K562 (cell line): ENCODE measurements at regions not wholly inside any gene's neighbourhood (a gene's known extent, or its start where the extent isn't known, plus 50 kb on each side); places are given as distances from the start of the nearest gene placed in this dataset.

ENCODE experiments used
- ATAC-seq: fragments of 200-7000 bp; cut with Tn5 transposase; 3 replicates; pipeline ENCODE4 v1.9.1; 2020; ENCODE audit warnings: moderate library complexity
- BruUV-seq: library from RNA; stranded (reverse); fragments of 400-500 nt; replicated peaks from 2 replicates; lab custom pipeline; 2021; lab: Mats Ljungman, UMichigan
- CTCF ChIA-PET: fragments of 300-600 bp; formaldehyde crosslinking; extraction: SDS; loops from one replicate; lab custom pipeline; 2021; ENCODE audit warnings: low intra/inter-chr PET ratio; lab: Yijun Ruan, JAX
- POLR2A ChIA-PET: fragments of 300-600, 350-650 bp; sonication (Branson Sonifier 250); formaldehyde crosslinking; extraction: SDS; loops from one replicate; lab custom pipeline; 2021; ENCODE audit warnings: antibody characterized with exemption, inconsistent platforms; lab: Yijun Ruan, JAX
- DNase-seq, 4 experiments: peaks; one replicate each; pipeline versions ENCODE4 v3.0.0 to v3.0.0-alpha.2; 2011 to 2018; ENCODE audit warnings: low spot score in 3 of 4, mixed read lengths in 3 of 4; ENCODE audit errors: extremely low read depth in 1 of 4
- FAIRE-seq: peaks from 2 replicates; lab custom pipeline; 2011; peaks lifted over from hg19 to GRCh38; lab: Jason Lieb, UNC
- H2AFZ ChIP-seq: 2 replicates; pipeline ENCODE4 v1.6.0; 2011; ENCODE audit warnings: low read depth, low read length, control low read depth, inconsistent platforms
- H3K27ac ChIP-seq: fragments of 200-600 bp; 3 replicates; pipeline ENCODE4 v1.8.0; 2011; ENCODE audit warnings: low read depth, mild to moderate bottlenecking, control low read depth, inconsistent platforms, low read length, moderate library complexity, mixed read lengths; ENCODE audit errors: extremely low read depth
- H3K27me3 ChIP-seq, 2 experiments: fragments of 300-600 bp in 1 of 2; 2 replicates in 1 of 2; 3 replicates in 1 of 2; pipeline versions ENCODE4 v1.6.0 to v1.8.0; 2011; ENCODE audit warnings: inconsistent platforms in 2 of 2, low read length in 2 of 2, mild to moderate bottlenecking in 1 of 2, mixed read lengths in 1 of 2, moderate library complexity in 1 of 2; ENCODE audit not compliant: control insufficient read depth in 2 of 2, insufficient read depth in 2 of 2
- H3K36me3 ChIP-seq: fragments of 300-600 bp; 3 replicates; pipeline ENCODE4 v1.8.0; 2011; ENCODE audit warnings: mild to moderate bottlenecking, low read length, inconsistent platforms; ENCODE audit not compliant: control insufficient read depth, insufficient read depth
- H3K4me1 ChIP-seq, 2 experiments: fragments of 200-600 bp in 1 of 2; replicated peaks in 1 of 2; 2 replicates in 1 of 2; 3 replicates in 1 of 2; pipeline versions ENCODE4 v1.5.1 to v1.8.0; 2011; ENCODE audit warnings: inconsistent platforms in 2 of 2, low read length in 2 of 2, mild to moderate bottlenecking in 1 of 2, mixed read lengths in 1 of 2, moderate library complexity in 1 of 2; ENCODE audit not compliant: control insufficient read depth in 2 of 2, insufficient read depth in 2 of 2
- H3K4me2 ChIP-seq: 2 replicates; pipeline ENCODE4 v1.6.1; 2011; ENCODE audit warnings: low read length, control low read depth, inconsistent platforms, mixed read lengths; ENCODE audit not compliant: insufficient read depth
- H3K4me3 ChIP-seq: fragments of 200-600 bp; sonication (generic), shearing (Covaris generic); 2 replicates; pipeline ENCODE4 v1.5.1; 2016; ENCODE audit warnings: control low read depth, inconsistent platforms
- H3K79me2 ChIP-seq: fragments of 200-600 bp; 3 replicates; pipeline ENCODE4 v1.8.0; 2011; ENCODE audit warnings: low read length, inconsistent platforms; ENCODE audit not compliant: control insufficient read depth, insufficient read depth
- H3K9ac ChIP-seq, 2 experiments: 2 replicates each; pipeline versions ENCODE4 v1.6.0 to v1.6.1; 2011; ENCODE audit warnings: low read depth in 2 of 2, low read length in 2 of 2, control low read depth in 1 of 2, inconsistent platforms in 1 of 2, mild to moderate bottlenecking in 1 of 2, mixed read lengths in 1 of 2; ENCODE audit not compliant: insufficient read depth in 1 of 2
- H3K9me1 ChIP-seq: one replicate; pipeline ENCODE4 v1.6.0; 2011; ENCODE audit warnings: inconsistent platforms, mild to moderate bottlenecking, low read length, moderate library complexity; ENCODE audit not compliant: control insufficient read depth, insufficient read depth
- H3K9me3 ChIP-seq: replicated peaks from 2 replicates; pipeline ENCODE4 v1.5.1; 2011; ENCODE audit warnings: low read depth, low read length, inconsistent platforms; ENCODE audit not compliant: control insufficient read depth, insufficient read depth
- H4K20me1 ChIP-seq: replicated peaks from 2 replicates; pipeline ENCODE4 v1.6.1; 2011; ENCODE audit warnings: low read length, inconsistent platforms, mixed read lengths; ENCODE audit not compliant: control insufficient read depth, insufficient read depth
- CBFA2T2 ChIP-seq: fragments of 450-650 bp; conservative IDR thresholded peaks from 2 replicates; pipeline ENCODE4 v1.6.1; 2017; ENCODE audit warnings: mild to moderate bottlenecking
- CHD1 ChIP-seq: fragments of 200-600 bp; sonication (generic); IDR thresholded peaks from one replicate; pipeline ENCODE4 v1.6.1; 2012; ENCODE audit warnings: mild to moderate bottlenecking, moderate library complexity, low read length, inconsistent platforms
- CREM ChIP-seq: IDR thresholded peaks from 2 replicates; pipeline ENCODE4 v1.6.1; 2014; ENCODE audit warnings: antibody characterized with exemption, low read depth
- ETV5 ChIP-seq: sonication (generic); formaldehyde crosslinking; IDR thresholded peaks from 2 replicates; pipeline ENCODE4 v1.4.0; 2020; ENCODE audit warnings: low read depth, mild to moderate bottlenecking, missing genetic modification reagents
- POLR2G ChIP-seq: fragments of 200-400 bp; formaldehyde crosslinking; IDR thresholded peaks from 2 replicates; pipeline ENCODE4 v1.6.1; 2017; ENCODE audit warnings: low read depth, mild to moderate bottlenecking, antibody characterized with exemption, low read length, moderate library complexity
- RB1 ChIP-seq: fragments of 450-650 bp; IDR thresholded peaks from 2 replicates; pipeline ENCODE4 v1.6.1; 2017; ENCODE audit warnings: low read depth, mild to moderate bottlenecking
- RFX7 ChIP-seq: fragments of 250-450 bp; sonication (Bioruptor Pico); IDR thresholded peaks from 2 replicates; pipeline ENCODE4 v1.5.1; 2021; ENCODE audit warnings: mild to moderate bottlenecking
- WHSC1 ChIP-seq: IDR thresholded peaks from one replicate; pipeline ENCODE4 v1.6.1; 2012; ENCODE audit warnings: low read length, control low read depth, inconsistent platforms
- XRCC3 ChIP-seq: fragments of 450-650 bp; IDR thresholded peaks from 2 replicates; pipeline ENCODE4 v1.6.1; 2017; ENCODE audit warnings: mild to moderate bottlenecking, moderate library complexity
- ZBTB1 ChIP-seq: sonication (generic); formaldehyde crosslinking; IDR thresholded peaks from 2 replicates; pipeline ENCODE4 v1.8.1; 2023; ENCODE audit warnings: missing genetic modification reagents, low read depth, mild to moderate bottlenecking, borderline replicate concordance
- ZNF253 ChIP-seq: fragments of 250-450 bp; sonication (Bioruptor Pico); conservative IDR thresholded peaks from 2 replicates; pipeline ENCODE4 v1.6.1; 2021; ENCODE audit warnings: mild to moderate bottlenecking
- ZNF263 ChIP-seq: sonication (generic); formaldehyde crosslinking; IDR thresholded peaks from 2 replicates; pipeline ENCODE4 v1.8.0; 2022; ENCODE audit warnings: mild to moderate bottlenecking, missing genetic modification reagents, borderline replicate concordance
- ZNF511 ChIP-seq: sonication (generic); formaldehyde crosslinking; IDR thresholded peaks from 2 replicates; pipeline ENCODE4 v1.8.0; 2022; ENCODE audit warnings: mild to moderate bottlenecking, missing genetic modification reagents
- ZNF584 ChIP-seq: fragments of 200-800 bp; sonication (Bioruptor generic); IDR thresholded peaks from 2 replicates; pipeline ENCODE4 v1.6.1; 2016; ENCODE audit warnings: low read depth, mild to moderate bottlenecking, missing genetic modification characterization, missing compliant biosample characterization
- ZSCAN32 ChIP-seq: fragments of 450-650 bp; formaldehyde crosslinking; IDR thresholded peaks from 2 replicates; pipeline ENCODE4 v1.4.0; 2020; ENCODE audit warnings: mild to moderate bottlenecking, moderate library complexity
- in situ Hi-C: fragments of 300-500 bp; cut with MboI; formaldehyde crosslinking; loops from 4 replicates; pipeline ENCODE4 v1.15.0; 2018; ENCODE audit warnings: inconsistent platforms, mixed read lengths
- intact Hi-C: fragments of 100-400 bp; cut with micrococcal nuclease; formaldehyde crosslinking; loops from 2 replicates; pipeline ENCODE4 v1.14.2; 2022
- TF ChIP-seq, protein P1 (sequence below), 2 experiments: IDR thresholded peaks; 2 replicates each; pipeline ENCODE4 v1.6.1; 2012; ENCODE audit warnings: improper control_type of control experiment in 2 of 2, low read depth in 2 of 2, low read length in 2 of 2, borderline replicate concordance in 1 of 2

- intact Hi-C loops: no loop called here
- no peaks in the 10 kb centered on the region for H4K20me1 ChIP-seq
- no peak overlapping the region for H2AFZ ChIP-seq
- H3K4me2 ChIP-seq: no peak overlapping the region
- ChIA-PET POLR2A (no interaction called here), CTCF (no interaction called here)
- no peaks in the 10 kb centered on the region for H3K4me1 ChIP-seq
- no TSS peak for BruUV-seq
- DNase-seq (no peak), ATAC-seq (no peak), FAIRE-seq (no peak)
- no peaks in the 10 kb centered on the region for H3K79me2 ChIP-seq
- H3K9me1 ChIP-seq: no peaks in the 10 kb centered on the region
- in situ Hi-C loops: no loop called here
- no peaks in the 10 kb centered on the region for H3K9me3 ChIP-seq
- no peak overlapping the region for H3K4me3 ChIP-seq
- TF ChIP-seq RB1 (no peak), CREM (no peak), WHSC1 (no peak), RFX7 (no peak), CBFA2T2 (no peak), ZSCAN32 (CRISPR knock-in tag) (no peak), POLR2G (no peak), CHD1 (no peak)
- H3K9ac ChIP-seq: no peak overlapping the region
- no peaks in the 10 kb centered on the region for H3K36me3 ChIP-seq
- H3K27ac ChIP-seq: no peak overlapping the region
- no peaks in the 10 kb centered on the region for H3K27me3 ChIP-seq
Measured at GRCh38 chr5:152193391-152194107, 211.5 kb downstream of the NMUR2 start.

DNA sequence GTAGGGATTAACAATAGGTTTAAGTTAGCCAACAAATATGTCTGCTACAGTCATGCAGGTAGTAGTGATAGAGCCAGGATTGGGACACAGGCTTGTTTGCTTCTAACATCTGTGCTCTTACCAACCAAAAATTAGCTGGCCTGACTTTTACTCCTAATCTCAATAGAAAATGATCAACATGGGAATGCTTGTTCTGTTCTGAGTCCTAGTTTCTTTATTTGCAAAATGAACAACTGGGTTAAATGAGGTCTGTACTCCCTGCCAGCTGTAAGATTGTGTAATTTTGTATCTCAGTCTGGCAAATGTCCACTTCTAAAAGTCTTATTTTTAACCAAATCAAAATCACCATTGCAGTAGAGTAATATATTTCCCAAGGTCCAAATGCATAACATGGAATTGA, 216.8 kb downstream of the NMUR2 start:
- no peak overlapping the region for H3K9ac ChIP-seq
- no peaks in the 10 kb centered on the region for H3K79me2 ChIP-seq
- CTCF ChIA-PET: no interaction called here
- in situ Hi-C loops (no loop called here), intact Hi-C loops (no loop called here)
- H3K4me1 ChIP-seq: no peaks in the 10 kb centered on the region
- no peaks in the 10 kb centered on the region for H3K36me3 ChIP-seq
- ATAC-seq: no peak
- POLR2A ChIA-PET: no interaction called here
- no peak for TF ChIP-seq ZNF253 (CRISPR knock-in tag)
- TF ChIP-seq XRCC3: no peak
- TF ChIP-seq ZNF584 (CRISPR knock-in tag): no peak
- TF ChIP-seq, protein P1, sequence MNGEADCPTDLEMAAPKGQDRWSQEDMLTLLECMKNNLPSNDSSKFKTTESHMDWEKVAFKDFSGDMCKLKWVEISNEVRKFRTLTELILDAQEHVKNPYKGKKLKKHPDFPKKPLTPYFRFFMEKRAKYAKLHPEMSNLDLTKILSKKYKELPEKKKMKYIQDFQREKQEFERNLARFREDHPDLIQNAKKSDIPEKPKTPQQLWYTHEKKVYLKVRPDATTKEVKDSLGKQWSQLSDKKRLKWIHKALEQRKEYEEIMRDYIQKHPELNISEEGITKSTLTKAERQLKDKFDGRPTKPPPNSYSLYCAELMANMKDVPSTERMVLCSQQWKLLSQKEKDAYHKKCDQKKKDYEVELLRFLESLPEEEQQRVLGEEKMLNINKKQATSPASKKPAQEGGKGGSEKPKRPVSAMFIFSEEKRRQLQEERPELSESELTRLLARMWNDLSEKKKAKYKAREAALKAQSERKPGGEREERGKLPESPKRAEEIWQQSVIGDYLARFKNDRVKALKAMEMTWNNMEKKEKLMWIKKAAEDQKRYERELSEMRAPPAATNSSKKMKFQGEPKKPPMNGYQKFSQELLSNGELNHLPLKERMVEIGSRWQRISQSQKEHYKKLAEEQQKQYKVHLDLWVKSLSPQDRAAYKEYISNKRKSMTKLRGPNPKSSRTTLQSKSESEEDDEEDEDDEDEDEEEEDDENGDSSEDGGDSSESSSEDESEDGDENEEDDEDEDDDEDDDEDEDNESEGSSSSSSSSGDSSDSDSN (IDR thresholded peaks at IDR 0.05; ENCODE audit: borderline replicate concordance in 1 of 2, low read depth in 2 of 2, low read length in 2 of 2): no peak
- TF ChIP-seq ZBTB1 (CRISPR knock-in tag): no peak
- TF ChIP-seq ZNF263 (CRISPR knock-in tag): no peak
- no peak for TF ChIP-seq ZNF511 (CRISPR knock-in tag)
- TF ChIP-seq ETV5 (CRISPR knock-in tag): no peak
- FAIRE-seq: no peak
- H3K27me3 ChIP-seq: no peaks in the 10 kb centered on the region
- no TSS peak for BruUV-seq
- no peak overlapping the region for H3K4me3 ChIP-seq
- no peak overlapping the region for H3K4me2 ChIP-seq
- no peak for DNase-seq
- H3K9me3 ChIP-seq: no peaks in the 10 kb centered on the region
- H3K9me1 ChIP-seq: no peaks in the 10 kb centered on the region
- no peak overlapping the region for H2AFZ ChIP-seq
- no peak overlapping the region for H3K27ac ChIP-seq
- H4K20me1 ChIP-seq: no peaks in the 10 kb centered on the region
